DMS153 (cell line): ENCODE measurements at regions not wholly inside any gene's neighbourhood (a gene's known extent, or its start where the extent isn't known, plus 50 kb on each side); places are given as distances from the start of the nearest gene placed in this dataset.

Experiments
- DNase-seq: peaks from one replicate; lab custom pipeline; 2025; lab: John Stamatoyannopoulos, UW

GRCh38 chr10:78879621-78880020 lies 189.1 kb upstream of the ZMIZ1 start:
- no peak for DNase-seq

- DNase-seq: no peak
Observed at GRCh38 chr10:78886129-78886528, 182.6 kb upstream of the ZMIZ1 start.

- no peak for DNase-seq
Observed at GRCh38 chr10:78889536-78890063, 179.2 kb upstream of the ZMIZ1 start.

GRCh38 chr10:78890506-78890905 lies 178.3 kb upstream of the ZMIZ1 start:
- no peak for DNase-seq

- DNase-seq: no peak
Observed at GRCh38 chr10:78891741-78892140, 177.0 kb upstream of the ZMIZ1 start.

- no peak for DNase-seq
Observed at GRCh38 chr10:78892338-78893176, 176.2 kb upstream of the ZMIZ1 start.

GRCh38 chr10:78893217-78893616 lies 175.5 kb upstream of the ZMIZ1 start:
- DNase-seq: no peak

GRCh38 chr10:78894089-78894840 lies 174.5 kb upstream of the ZMIZ1 start:
- no peak for DNase-seq

GRCh38 chr10:78894841-78895195 lies 173.9 kb upstream of the ZMIZ1 start:
- peak; percentile 13 for DNase-seq

- no peak for DNase-seq
Observed at GRCh38 chr10:78895469-78895868, 173.3 kb upstream of the ZMIZ1 start.

GRCh38 chr10:78896159-78896928 lies 172.4 kb upstream of the ZMIZ1 start:
- no peak for DNase-seq

GRCh38 chr10:78898341-78899097 lies 170.2 kb upstream of the ZMIZ1 start:
- DNase-seq: no peak

- DNase-seq: no peak
Observed at GRCh38 chr10:78899098-78899754, 169.5 kb upstream of the ZMIZ1 start.

GRCh38 chr10:78899996-78900714 lies 168.6 kb upstream of the ZMIZ1 start:
- no peak for DNase-seq

GRCh38 chr10:78900715-78901430 lies 167.9 kb upstream of the ZMIZ1 start:
- DNase-seq: no peak

- no peak for DNase-seq
Observed at GRCh38 chr10:78901694-78902093, 167.1 kb upstream of the ZMIZ1 start.

GRCh38 chr10:78902815-78903214 lies 166.0 kb upstream of the ZMIZ1 start:
- no peak for DNase-seq

GRCh38 chr10:78903341-78903940 lies 165.3 kb upstream of the ZMIZ1 start:
- no peak for DNase-seq

GRCh38 chr10:78904196-78904595 lies 164.6 kb upstream of the ZMIZ1 start:
- no peak for DNase-seq
